ENCODE measurements at regions not wholly inside any gene's neighbourhood (a gene's known extent, or its start where the extent isn't known, plus 50 kb on each side); places are given as distances from the start of the nearest gene placed in this dataset.

DNA sequence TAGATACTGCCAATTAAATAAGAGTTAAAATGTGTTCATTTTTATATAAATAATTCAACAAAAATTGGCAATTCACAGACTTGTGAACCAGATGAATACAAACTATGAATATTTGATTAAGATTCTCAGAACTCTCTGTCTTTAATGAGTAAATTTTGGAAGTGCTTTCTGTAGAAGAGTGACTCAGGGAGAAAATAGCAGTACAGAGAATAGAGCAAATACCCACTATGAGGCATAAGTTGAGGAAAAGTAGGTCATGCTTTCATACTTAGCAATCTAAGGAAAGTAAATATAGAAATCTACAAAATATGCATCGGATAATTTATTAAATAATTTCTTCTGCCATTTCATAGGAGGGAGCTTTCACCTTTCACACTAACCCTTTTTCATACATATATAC lies 117.7 kb upstream of the TMEM106B start:
- H3K27ac Mint-ChIP-seq, result no peak overlapping the region
- Histone ChIP-seq H3F3A (replicated peaks; ENCODE audit: low read depth) (no peaks in the 10 kb centered on the region), H4K20me1 (replicated peaks; ENCODE audit: insufficient read depth) (no peaks in the 10 kb centered on the region), H2AFZ (no peak overlapping the region), H3K27me3 (ENCODE audit: insufficient read depth) (no peaks in the 10 kb centered on the region), H3K27ac (ENCODE audit: low read depth) (no peak overlapping the region), H3K4me2 (no peak overlapping the region), H3K9me2 (ENCODE audit: insufficient read depth) (no peaks in the 10 kb centered on the region), H3K4me3 (no peak overlapping the region), H3K36me3 (ENCODE audit: insufficient read depth) (no peaks in the 10 kb centered on the region), H3K79me2 (replicated peaks; ENCODE audit: insufficient read depth) (no peaks in the 10 kb centered on the region), H3K4me1 (ENCODE audit: insufficient read depth) (peaks cover 15% of the 10 kb centered on the region)
- no peaks in the 10 kb centered on the region for H3K36me3 Mint-ChIP-seq (ENCODE audit: low read depth)
- no peak overlapping the region for H3K4me3 Mint-ChIP-seq
- ATAC-seq (no peak), DNase-seq (ENCODE audit: low spot score) (no peak)
- H3K27me3 Mint-ChIP-seq (ENCODE audit: insufficient read depth, low read depth, poor library complexity), result peaks cover 4% of the 10 kb centered on the region
- H3K9me3 Mint-ChIP-seq, result no peaks in the 10 kb centered on the region
- H3K4me1 Mint-ChIP-seq, result peaks cover 44% of the 10 kb centered on the region
- TF ChIP-seq, protein P1, sequence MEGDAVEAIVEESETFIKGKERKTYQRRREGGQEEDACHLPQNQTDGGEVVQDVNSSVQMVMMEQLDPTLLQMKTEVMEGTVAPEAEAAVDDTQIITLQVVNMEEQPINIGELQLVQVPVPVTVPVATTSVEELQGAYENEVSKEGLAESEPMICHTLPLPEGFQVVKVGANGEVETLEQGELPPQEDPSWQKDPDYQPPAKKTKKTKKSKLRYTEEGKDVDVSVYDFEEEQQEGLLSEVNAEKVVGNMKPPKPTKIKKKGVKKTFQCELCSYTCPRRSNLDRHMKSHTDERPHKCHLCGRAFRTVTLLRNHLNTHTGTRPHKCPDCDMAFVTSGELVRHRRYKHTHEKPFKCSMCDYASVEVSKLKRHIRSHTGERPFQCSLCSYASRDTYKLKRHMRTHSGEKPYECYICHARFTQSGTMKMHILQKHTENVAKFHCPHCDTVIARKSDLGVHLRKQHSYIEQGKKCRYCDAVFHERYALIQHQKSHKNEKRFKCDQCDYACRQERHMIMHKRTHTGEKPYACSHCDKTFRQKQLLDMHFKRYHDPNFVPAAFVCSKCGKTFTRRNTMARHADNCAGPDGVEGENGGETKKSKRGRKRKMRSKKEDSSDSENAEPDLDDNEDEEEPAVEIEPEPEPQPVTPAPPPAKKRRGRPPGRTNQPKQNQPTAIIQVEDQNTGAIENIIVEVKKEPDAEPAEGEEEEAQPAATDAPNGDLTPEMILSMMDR (conservative IDR thresholded peaks at IDR 0.05; ENCODE audit: low read depth in 2 of 2), result no peak
- TF ChIP-seq ZNF331 (CRISPR knock-in tag; IDR thresholded peaks at IDR 0.05; ENCODE audit: low read depth), result no peak
- no peak for TF ChIP-seq POLR2AphosphoS5 (IDR thresholded peaks at IDR 0.05; ENCODE audit: low read depth)
- no peak for TF ChIP-seq ZNF462 (CRISPR knock-in tag; IDR thresholded peaks at IDR 0.05)
- no peak for TF ChIP-seq STAT1 (IDR thresholded peaks at IDR 0.05; ENCODE audit: unreplicated experiment)
- no peak for TF ChIP-seq EZH2phosphoT487 (IDR thresholded peaks at IDR 0.05; ENCODE audit: unreplicated experiment)
- TF ChIP-seq JUNB (IDR thresholded peaks at IDR 0.05; ENCODE audit: unreplicated experiment), result no peak
- TF ChIP-seq NANOG (IDR thresholded peaks at IDR 0.05; ENCODE audit: borderline replicate concordance), result no peak
- no peak for TF ChIP-seq ETS1 (IDR thresholded peaks at IDR 0.05)
- TF ChIP-seq ZNF114 (CRISPR knock-in tag; IDR thresholded peaks at IDR 0.05), result no peak
- TF ChIP-seq REST (IDR thresholded peaks at IDR 0.05; ENCODE audit: unreplicated experiment), result no peak
- no peak for TF ChIP-seq CREB1 (CRISPR knock-in tag; IDR thresholded peaks at IDR 0.05; ENCODE audit: low read depth)
- TF ChIP-seq EZH2 (IDR thresholded peaks at IDR 0.05; ENCODE audit: low read depth, unreplicated experiment), result no peak
